ENCODE measurements at regions not wholly inside any gene's neighbourhood (a gene's known extent, or its start where the extent isn't known, plus 50 kb on each side); places are given as distances from the start of the nearest gene placed in this dataset.

DNA sequence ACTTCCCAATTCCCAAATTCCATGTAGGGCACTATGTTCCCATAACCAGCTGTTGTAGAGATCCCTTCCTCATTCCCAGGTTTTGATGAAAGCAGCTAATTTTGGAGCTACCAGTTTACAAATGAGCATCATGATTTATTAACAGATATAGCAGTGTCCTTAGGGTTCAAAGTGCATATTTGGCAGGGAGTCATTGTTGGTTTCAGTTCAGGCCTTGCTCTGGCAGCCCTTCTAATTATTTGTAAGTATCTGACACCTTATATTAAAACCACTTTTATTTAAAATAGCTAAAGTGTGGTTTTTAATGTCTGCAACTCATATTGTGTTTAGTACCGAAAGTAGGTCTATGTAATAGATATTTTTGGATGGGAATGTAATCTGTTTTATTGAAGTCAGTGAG, 518.5 kb downstream of the TLL1 start:
- no peaks in the 10 kb centered on the region for H3K36me3 ChIP-seq
- TF ChIP-seq, protein P1, sequence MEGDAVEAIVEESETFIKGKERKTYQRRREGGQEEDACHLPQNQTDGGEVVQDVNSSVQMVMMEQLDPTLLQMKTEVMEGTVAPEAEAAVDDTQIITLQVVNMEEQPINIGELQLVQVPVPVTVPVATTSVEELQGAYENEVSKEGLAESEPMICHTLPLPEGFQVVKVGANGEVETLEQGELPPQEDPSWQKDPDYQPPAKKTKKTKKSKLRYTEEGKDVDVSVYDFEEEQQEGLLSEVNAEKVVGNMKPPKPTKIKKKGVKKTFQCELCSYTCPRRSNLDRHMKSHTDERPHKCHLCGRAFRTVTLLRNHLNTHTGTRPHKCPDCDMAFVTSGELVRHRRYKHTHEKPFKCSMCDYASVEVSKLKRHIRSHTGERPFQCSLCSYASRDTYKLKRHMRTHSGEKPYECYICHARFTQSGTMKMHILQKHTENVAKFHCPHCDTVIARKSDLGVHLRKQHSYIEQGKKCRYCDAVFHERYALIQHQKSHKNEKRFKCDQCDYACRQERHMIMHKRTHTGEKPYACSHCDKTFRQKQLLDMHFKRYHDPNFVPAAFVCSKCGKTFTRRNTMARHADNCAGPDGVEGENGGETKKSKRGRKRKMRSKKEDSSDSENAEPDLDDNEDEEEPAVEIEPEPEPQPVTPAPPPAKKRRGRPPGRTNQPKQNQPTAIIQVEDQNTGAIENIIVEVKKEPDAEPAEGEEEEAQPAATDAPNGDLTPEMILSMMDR (IDR thresholded peaks at IDR 0.05) = no peak
- H3K27ac ChIP-seq = no peak overlapping the region
- no peak for DNase-seq (ENCODE audit: low spot score in 2 of 2)
- H3K9me3 ChIP-seq = no peaks in the 10 kb centered on the region
- H3K4me1 ChIP-seq = no peaks in the 10 kb centered on the region
- no peak overlapping the region for H3K4me3 ChIP-seq
- intact Hi-C loops (cut with DNase I) = no loop called here
- H3K27me3 ChIP-seq = no peaks in the 10 kb centered on the region

DNA sequence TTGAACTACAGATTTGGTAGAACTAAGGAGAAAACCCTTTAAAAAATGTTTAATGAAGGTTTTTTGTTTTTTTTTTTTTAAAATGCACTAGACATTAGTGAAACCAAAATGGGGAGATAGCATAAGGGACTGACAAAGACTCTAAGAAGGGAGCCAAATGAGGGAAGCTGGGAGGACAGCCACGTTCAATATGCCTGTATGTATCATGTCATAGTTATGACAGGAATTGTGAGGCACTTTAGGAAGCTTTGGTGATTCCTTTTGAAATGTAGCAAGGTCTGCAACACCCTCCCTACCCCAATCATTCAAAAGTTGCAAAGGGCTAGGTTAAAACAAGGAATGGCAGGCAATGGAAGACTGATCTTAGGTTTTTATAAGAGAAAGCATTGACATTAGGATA, 526.0 kb downstream of the TLL1 start:
- H3K27me3 ChIP-seq = no peaks in the 10 kb centered on the region
- no peak for DNase-seq (ENCODE audit: low spot score in 2 of 2)
- TF ChIP-seq, protein P1 (IDR thresholded peaks at IDR 0.05) = no peak
- H3K27ac ChIP-seq = no peak overlapping the region
- no peaks in the 10 kb centered on the region for H3K9me3 ChIP-seq
- no peak overlapping the region for H3K4me3 ChIP-seq
- no peaks in the 10 kb centered on the region for H3K4me1 ChIP-seq
- H3K36me3 ChIP-seq = no peaks in the 10 kb centered on the region
- intact Hi-C loops (cut with DNase I) = no loop called here

DNA sequence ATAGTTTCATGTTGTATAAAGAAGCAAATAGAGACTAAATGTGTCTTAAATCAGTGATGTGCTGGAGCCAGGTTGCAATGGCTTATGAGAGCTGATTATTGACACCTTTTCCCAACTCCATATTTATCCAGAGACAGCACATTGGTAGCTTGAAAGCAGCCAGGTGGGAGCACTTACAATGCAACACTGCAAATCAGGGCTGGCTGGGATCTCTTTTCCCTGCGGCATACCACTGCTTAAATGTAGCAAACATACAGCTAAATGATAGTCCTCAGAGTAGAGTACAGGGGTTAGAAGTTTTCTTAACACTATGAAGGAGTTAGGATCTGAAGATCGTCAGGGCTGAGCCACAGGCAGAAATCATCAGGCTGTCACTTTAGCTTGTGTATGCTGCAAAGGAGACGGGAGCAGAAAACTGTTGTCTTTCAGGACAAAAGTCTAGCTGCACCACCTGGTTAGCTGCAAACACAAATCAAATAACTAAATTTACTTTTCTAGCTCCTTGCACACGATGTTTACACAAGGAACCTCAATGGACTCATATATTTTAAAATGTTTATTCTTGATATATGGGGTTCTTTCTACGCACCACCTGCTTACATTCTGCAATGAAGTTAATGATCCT, 527.3 kb downstream of the TLL1 start:
- DNase-seq (ENCODE audit: low spot score in 2 of 2) = no peak
- Histone ChIP-seq H3K27ac (no peak overlapping the region), H3K36me3 (no peaks in the 10 kb centered on the region), H3K27me3 (no peaks in the 10 kb centered on the region), H3K9me3 (no peaks in the 10 kb centered on the region), H3K4me1 (no peaks in the 10 kb centered on the region), H3K4me3 (no peak overlapping the region)
- intact Hi-C loops (cut with DNase I) = no loop called here
- TF ChIP-seq, protein P1 (IDR thresholded peaks at IDR 0.05) = no peak

- no peaks in the 10 kb centered on the region for H3K9me3 ChIP-seq
- H3K4me1 ChIP-seq = no peaks in the 10 kb centered on the region
- H3K4me3 ChIP-seq = no peak overlapping the region
- no peaks in the 10 kb centered on the region for H3K36me3 ChIP-seq
- TF ChIP-seq, protein P1 (IDR thresholded peaks at IDR 0.05) = no peak
- DNase-seq (ENCODE audit: low spot score in 2 of 2) = no peak
- H3K27ac ChIP-seq = no peak overlapping the region
- no peaks in the 10 kb centered on the region for H3K27me3 ChIP-seq
- intact Hi-C loops (cut with DNase I) = no loop called here
These were observed 540.3 kb downstream of the TLL1 start for GRCh38 chr4:166413356-166413755.

GRCh38 chr4:166414431-166414830, 541.4 kb downstream of the TLL1 start:
- H3K27me3 ChIP-seq = no peaks in the 10 kb centered on the region
- no peaks in the 10 kb centered on the region for H3K4me1 ChIP-seq
- TF ChIP-seq, protein P1 (IDR thresholded peaks at IDR 0.05) = no peak
- H3K4me3 ChIP-seq = no peak overlapping the region
- no peaks in the 10 kb centered on the region for H3K9me3 ChIP-seq
- intact Hi-C loops (cut with DNase I) = no loop called here
- no peak for DNase-seq (ENCODE audit: low spot score in 2 of 2)
- H3K27ac ChIP-seq = no peak overlapping the region
- no peaks in the 10 kb centered on the region for H3K36me3 ChIP-seq

DNA sequence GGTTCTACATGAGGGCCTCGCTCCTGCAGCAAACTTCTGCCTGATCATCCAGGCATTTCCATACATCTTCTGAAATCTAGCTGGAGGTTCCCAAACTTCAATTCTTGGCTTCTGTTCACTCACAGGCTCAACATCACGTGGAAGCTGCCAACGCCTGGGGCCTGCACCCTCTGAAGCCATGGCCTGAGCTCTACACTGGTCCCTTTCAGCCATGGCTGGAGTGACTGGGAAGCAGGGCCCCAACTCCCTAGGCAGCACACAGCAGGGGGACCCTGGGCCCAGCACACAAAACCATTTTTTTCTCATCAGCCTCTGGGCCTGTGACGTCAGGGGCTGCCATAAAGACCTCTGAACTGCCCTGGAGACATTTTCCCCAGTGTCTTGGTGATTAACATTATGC, 542.7 kb downstream of the TLL1 start:
- no peaks in the 10 kb centered on the region for H3K36me3 ChIP-seq
- peaks cover 0 to 7% of the 10 kb centered on the region in 2 donors for H3K4me1 ChIP-seq
- no peak overlapping the region for H3K27ac ChIP-seq
- no peak for DNase-seq (ENCODE audit: low spot score in 2 of 2)
- TF ChIP-seq, protein P1 (IDR thresholded peaks at IDR 0.05) = no peak
- no peak overlapping the region for H3K4me3 ChIP-seq
- H3K9me3 ChIP-seq = no peaks in the 10 kb centered on the region
- H3K27me3 ChIP-seq = no peaks in the 10 kb centered on the region
- intact Hi-C loops (cut with DNase I) = no loop called here

Measured in ascending aorta (tissue), 2 donors.